ENCODE measurements at regions not wholly inside any gene's neighbourhood (a gene's known extent, or its start where the extent isn't known, plus 50 kb on each side); places are given as distances from the start of the nearest gene placed in this dataset.

- no peak for DNase-seq
- Histone ChIP-seq H3K9ac (no peak overlapping the region), H4K20me1 (ENCODE audit: insufficient read depth) (no peaks in the 10 kb centered on the region), H3K4me1 (ENCODE audit: control insufficient read depth in 1 of 2, insufficient read depth in 2 of 2, low read depth in 1 of 2, low read length in 1 of 2) (peaks cover 0 to 2% of the 10 kb centered on the region in 2 experiments; a peak in 2 of 4 replicates), H3K4me2 (no peak overlapping the region), H3K9me3 (no peaks in the 10 kb centered on the region), H3K36me3 (replicated peaks in 1 of 2; ENCODE audit: control insufficient read depth in 1 of 2, insufficient read depth in 2 of 2, low read length in 1 of 2) (no peaks in the 10 kb centered on the region), H2AFZ (ENCODE audit: low read depth) (no peak overlapping the region), H3K27ac (ENCODE audit: low read depth in 2 of 2, low read length in 1 of 2) (no peak overlapping the region), H3K9me2 (no peaks in the 10 kb centered on the region), H3K4me3 (ENCODE audit: low read depth in 2 of 2, low read length in 1 of 2) (no peak overlapping the region), H3F3A (replicated peaks; ENCODE audit: insufficient read depth) (no peaks in the 10 kb centered on the region), H3K27me3 (ENCODE audit: insufficient read depth) (no peaks in the 10 kb centered on the region), H3K79me2 (ENCODE audit: insufficient read depth) (no peaks in the 10 kb centered on the region)
- ChIA-PET POLR2A (no interaction called here), CTCF (no interaction called here)
- 50% methylated on average over 6 of the region's 6 CpGs for WGBS (ENCODE audit: low lambda C conversion rate)
- TF ChIP-seq IRF3 (IDR thresholded peaks at IDR 0.05; ENCODE audit: low read depth, low read length) (no peak), NFIC (IDR thresholded peaks at IDR 0.05; ENCODE audit: borderline replicate concordance) (no peak), FOXM1 (IDR thresholded peaks at IDR 0.05; ENCODE audit: low read depth) (no peak), JUND (IDR thresholded peaks at IDR 0.05) (no peak), ELF1 (IDR thresholded peaks at IDR 0.05) (no peak), EZH2phosphoT487 (IDR thresholded peaks at IDR 0.05; ENCODE audit: borderline replicate concordance, low read depth) (no peak), TEAD4 (IDR thresholded peaks at IDR 0.05; ENCODE audit: borderline replicate concordance, insufficient read depth) (no peak), CTCF (IDR thresholded peaks at IDR 0.05) (no peak), MXI1 (IDR thresholded peaks at IDR 0.05; ENCODE audit: low read depth, low read length) (no peak), MEF2A (IDR thresholded peaks at IDR 0.05; ENCODE audit: borderline replicate concordance, low read depth) (no peak), SMC3 (IDR thresholded peaks at IDR 0.05; ENCODE audit: low read depth, low read length) (no peak), EP300 (IDR thresholded peaks at IDR 0.05; ENCODE audit: borderline replicate concordance in 1 of 2, low read depth in 1 of 2, low read length in 1 of 2) (no peak)
- TF ChIP-seq, protein P1, sequence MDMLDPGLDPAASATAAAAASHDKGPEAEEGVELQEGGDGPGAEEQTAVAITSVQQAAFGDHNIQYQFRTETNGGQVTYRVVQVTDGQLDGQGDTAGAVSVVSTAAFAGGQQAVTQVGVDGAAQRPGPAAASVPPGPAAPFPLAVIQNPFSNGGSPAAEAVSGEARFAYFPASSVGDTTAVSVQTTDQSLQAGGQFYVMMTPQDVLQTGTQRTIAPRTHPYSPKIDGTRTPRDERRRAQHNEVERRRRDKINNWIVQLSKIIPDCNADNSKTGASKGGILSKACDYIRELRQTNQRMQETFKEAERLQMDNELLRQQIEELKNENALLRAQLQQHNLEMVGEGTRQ (IDR thresholded peaks at IDR 0.05; ENCODE audit: borderline replicate concordance, low read depth, low read length): no peak
- TF ChIP-seq, protein P2, sequence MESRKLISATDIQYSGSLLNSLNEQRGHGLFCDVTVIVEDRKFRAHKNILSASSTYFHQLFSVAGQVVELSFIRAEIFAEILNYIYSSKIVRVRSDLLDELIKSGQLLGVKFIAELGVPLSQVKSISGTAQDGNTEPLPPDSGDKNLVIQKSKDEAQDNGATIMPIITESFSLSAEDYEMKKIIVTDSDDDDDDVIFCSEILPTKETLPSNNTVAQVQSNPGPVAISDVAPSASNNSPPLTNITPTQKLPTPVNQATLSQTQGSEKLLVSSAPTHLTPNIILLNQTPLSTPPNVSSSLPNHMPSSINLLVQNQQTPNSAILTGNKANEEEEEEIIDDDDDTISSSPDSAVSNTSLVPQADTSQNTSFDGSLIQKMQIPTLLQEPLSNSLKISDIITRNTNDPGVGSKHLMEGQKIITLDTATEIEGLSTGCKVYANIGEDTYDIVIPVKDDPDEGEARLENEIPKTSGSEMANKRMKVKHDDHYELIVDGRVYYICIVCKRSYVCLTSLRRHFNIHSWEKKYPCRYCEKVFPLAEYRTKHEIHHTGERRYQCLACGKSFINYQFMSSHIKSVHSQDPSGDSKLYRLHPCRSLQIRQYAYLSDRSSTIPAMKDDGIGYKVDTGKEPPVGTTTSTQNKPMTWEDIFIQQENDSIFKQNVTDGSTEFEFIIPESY (IDR thresholded peaks at IDR 0.05; ENCODE audit: borderline replicate concordance, low read depth): no peak
These were observed 368.7 kb upstream of the RAB6C start for GRCh38 chr2:129610766-129611165.

All from SK-N-SH (cell line).